ENCODE measurements at regions not wholly inside any gene's neighbourhood (a gene's known extent, or its start where the extent isn't known, plus 50 kb on each side); places are given as distances from the start of the nearest gene placed in this dataset.

DNA sequence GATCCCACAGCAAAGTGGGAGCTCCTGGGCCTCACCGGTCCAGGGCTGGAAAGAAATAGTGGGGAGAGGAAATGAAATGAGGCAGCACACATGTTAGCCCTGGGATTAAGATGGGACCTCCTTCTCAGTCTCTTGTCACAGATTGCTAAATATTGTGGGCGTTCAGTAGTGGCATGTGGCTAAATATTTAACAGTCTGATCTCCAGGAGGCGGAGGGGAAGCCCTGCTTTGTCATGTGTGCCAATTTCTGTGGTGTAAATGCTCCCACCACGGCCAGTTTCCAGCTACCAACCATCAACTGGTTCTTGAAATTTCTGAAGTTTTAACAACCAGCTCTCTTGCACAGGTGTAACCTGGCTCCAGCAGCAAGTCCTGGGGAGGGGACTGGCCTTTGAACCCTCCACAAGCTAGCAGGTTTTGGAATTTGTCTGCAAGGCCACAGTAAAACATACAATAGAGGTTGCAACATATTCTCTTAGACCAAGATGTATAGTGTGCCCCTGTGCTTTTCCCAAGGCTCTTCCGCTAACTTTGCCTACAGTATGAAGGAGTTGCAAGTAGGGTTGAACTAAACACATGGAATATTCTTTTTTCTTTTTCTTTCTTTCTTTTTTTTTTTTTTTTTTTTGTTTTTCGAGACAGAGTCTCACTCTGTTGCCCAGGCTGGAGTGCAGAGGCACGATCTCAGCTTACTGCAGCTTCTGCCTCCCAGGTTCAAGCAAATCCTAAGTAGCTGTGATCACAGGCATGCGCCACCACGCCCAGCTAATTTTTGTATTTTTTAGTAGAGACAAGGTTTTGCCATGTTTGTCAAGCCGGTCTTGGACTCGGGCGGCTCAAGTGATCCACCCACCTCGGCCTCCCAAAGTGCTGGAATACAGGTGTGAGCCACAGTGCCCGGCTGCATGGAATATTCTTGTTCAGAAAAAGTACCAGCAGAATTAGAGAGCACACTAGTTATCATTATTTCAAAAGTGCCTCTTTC lies 103.1 kb upstream of the PCBD1 start:
- no peak overlapping the region for H3K27ac ChIP-seq (ENCODE audit: low read length)
- no peaks in the 10 kb centered on the region for H3K36me3 ChIP-seq (ENCODE audit: insufficient read depth, low read length)
- ATAC-seq (ENCODE audit: insufficient read depth, low read depth) (no peak), DNase-seq (no peak)
- TF ChIP-seq CTCF (IDR thresholded peaks at IDR 0.05; ENCODE audit: borderline replicate concordance, extremely low read depth, low read length, poor library complexity, severe bottlenecking) (no peak), EZH2 (IDR thresholded peaks at IDR 0.05; ENCODE audit: borderline replicate concordance, low read depth, low read length, severe bottlenecking) (no peak)
- H3K79me2 ChIP-seq (ENCODE audit: insufficient read depth, low read length), result no peaks in the 10 kb centered on the region
- no peaks in the 10 kb centered on the region for H3K4me1 ChIP-seq (ENCODE audit: insufficient read depth, low read length)
- no peaks in the 10 kb centered on the region for H3K9me3 ChIP-seq (ENCODE audit: insufficient read depth, low read length, severe bottlenecking)
- peaks cover 3% of the 10 kb centered on the region; the same call in 1 of the 2 replicates for H4K20me1 ChIP-seq (ENCODE audit: insufficient read depth, low read length)
- no peak overlapping the region for H3K9ac ChIP-seq (ENCODE audit: low read depth, low read length)
- H3K4me3 ChIP-seq (ENCODE audit: low read depth in 1 of 2, low read length in 2 of 2), result no peak overlapping the region
- H2AFZ ChIP-seq (ENCODE audit: low read depth, low read length), result no peak overlapping the region
- no peak overlapping the region for H3K4me2 ChIP-seq (ENCODE audit: insufficient read depth, low read length)
- peaks cover 8% of the 10 kb centered on the region for H3K27me3 ChIP-seq (ENCODE audit: insufficient read depth, low read length, poor library complexity)

GRCh38 chr10:70992436-70992835 lies 104.1 kb upstream of the PCBD1 start:
- H3K4me1 ChIP-seq (ENCODE audit: insufficient read depth, low read length), result no peaks in the 10 kb centered on the region
- H4K20me1 ChIP-seq (ENCODE audit: insufficient read depth, low read length), result peaks cover 3% of the 10 kb centered on the region; the same call in 1 of the 2 replicates
- no peaks in the 10 kb centered on the region for H3K79me2 ChIP-seq (ENCODE audit: insufficient read depth, low read length)
- no peaks in the 10 kb centered on the region for H3K36me3 ChIP-seq (ENCODE audit: insufficient read depth, low read length)
- no peaks in the 10 kb centered on the region for H3K9me3 ChIP-seq (ENCODE audit: insufficient read depth, low read length, severe bottlenecking)
- TF ChIP-seq EZH2 (IDR thresholded peaks at IDR 0.05; ENCODE audit: borderline replicate concordance, low read depth, low read length, severe bottlenecking) (no peak), CTCF (IDR thresholded peaks at IDR 0.05; ENCODE audit: borderline replicate concordance, extremely low read depth, low read length, poor library complexity, severe bottlenecking) (no peak)
- no peak for ATAC-seq (ENCODE audit: insufficient read depth, low read depth)
- H3K27ac ChIP-seq (ENCODE audit: low read length), result no peak overlapping the region
- DNase-seq, result no peak
- no peak overlapping the region for H3K9ac ChIP-seq (ENCODE audit: low read depth, low read length)
- H3K4me3 ChIP-seq (ENCODE audit: low read depth in 1 of 2, low read length in 2 of 2), result no peak overlapping the region
- H3K27me3 ChIP-seq (ENCODE audit: insufficient read depth, low read length, poor library complexity), result peaks cover 17% of the 10 kb centered on the region
- no peak overlapping the region for H3K4me2 ChIP-seq (ENCODE audit: insufficient read depth, low read length)
- H2AFZ ChIP-seq (ENCODE audit: low read depth, low read length), result no peak overlapping the region

DNA sequence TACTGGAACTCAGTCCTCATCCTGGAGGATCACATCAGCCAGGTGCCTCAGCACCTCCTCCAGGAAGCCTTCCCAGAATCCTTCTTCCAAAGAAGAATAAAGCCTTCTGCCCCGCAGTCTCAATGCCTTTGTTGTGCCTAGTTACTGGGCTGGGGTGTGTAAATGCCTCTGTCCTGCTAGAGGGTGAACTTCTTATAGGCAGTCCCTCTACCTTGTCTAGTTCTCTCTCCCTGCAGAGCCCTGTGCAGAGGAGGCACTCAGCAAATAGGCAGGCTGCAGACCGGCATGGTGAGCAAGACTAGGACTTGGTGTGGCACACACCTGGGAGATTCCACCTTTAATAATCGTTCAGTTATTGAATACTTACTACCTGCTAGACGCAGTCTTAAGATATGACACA lies 104.7 kb upstream of the PCBD1 start:
- no peak for DNase-seq
- H3K27me3 ChIP-seq (ENCODE audit: insufficient read depth, low read length, poor library complexity), result peaks cover 20% of the 10 kb centered on the region
- no peak for ATAC-seq (ENCODE audit: insufficient read depth, low read depth)
- no peaks in the 10 kb centered on the region for H3K36me3 ChIP-seq (ENCODE audit: insufficient read depth, low read length)
- peaks cover 3% of the 10 kb centered on the region for H4K20me1 ChIP-seq (ENCODE audit: insufficient read depth, low read length)
- H2AFZ ChIP-seq (ENCODE audit: low read depth, low read length), result no peak overlapping the region
- no peaks in the 10 kb centered on the region for H3K4me1 ChIP-seq (ENCODE audit: insufficient read depth, low read length)
- no peaks in the 10 kb centered on the region for H3K9me3 ChIP-seq (ENCODE audit: insufficient read depth, low read length, severe bottlenecking)
- no peak overlapping the region for H3K4me2 ChIP-seq (ENCODE audit: insufficient read depth, low read length)
- TF ChIP-seq EZH2 (IDR thresholded peaks at IDR 0.05; ENCODE audit: borderline replicate concordance, low read depth, low read length, severe bottlenecking) (no peak), CTCF (IDR thresholded peaks at IDR 0.05; ENCODE audit: borderline replicate concordance, extremely low read depth, low read length, poor library complexity, severe bottlenecking) (no peak)
- no peaks in the 10 kb centered on the region for H3K79me2 ChIP-seq (ENCODE audit: insufficient read depth, low read length)
- no peak overlapping the region for H3K9ac ChIP-seq (ENCODE audit: low read depth, low read length)
- H3K4me3 ChIP-seq (ENCODE audit: low read depth in 1 of 2, low read length in 2 of 2), result no peak overlapping the region
- no peak overlapping the region for H3K27ac ChIP-seq (ENCODE audit: low read length)
